Amniotic stem cell (primary cell): ENCODE measurements at regions not wholly inside any gene's neighbourhood (a gene's known extent, or its start where the extent isn't known, plus 50 kb on each side); places are given as distances from the start of the nearest gene placed in this dataset.
"Not testable (repeated sequence)": the region's sequence is repeated elsewhere in the genome, so short reads cannot be mapped to it uniquely, and the experiment has no call there.

Source experiments
- DNase-seq: peaks from one replicate; lab custom pipeline; 2025; lab: John Stamatoyannopoulos, UW

DNA sequence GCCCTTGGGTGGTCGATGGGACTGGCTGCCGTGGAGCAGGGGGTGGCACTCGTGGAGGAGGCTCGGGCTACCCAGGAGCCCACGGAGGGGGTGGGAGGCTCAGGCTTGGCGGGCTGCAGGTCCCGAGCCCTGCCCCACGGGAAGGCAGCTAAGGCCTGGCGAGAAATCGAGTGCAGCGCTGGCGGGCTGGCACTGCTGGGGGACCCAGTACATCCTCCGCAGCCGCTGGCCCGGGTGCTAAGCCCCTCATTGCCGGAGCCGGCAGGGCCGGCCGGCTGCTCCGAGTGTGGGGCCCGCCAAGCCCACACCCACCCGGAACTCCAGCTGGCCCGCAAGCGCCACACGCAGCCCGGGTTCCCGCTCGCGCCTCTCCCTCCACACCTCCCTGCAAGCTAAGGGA, 435.6 kb downstream of the RWDD3 start:
- not testable (repeated sequence) for DNase-seq

DNA sequence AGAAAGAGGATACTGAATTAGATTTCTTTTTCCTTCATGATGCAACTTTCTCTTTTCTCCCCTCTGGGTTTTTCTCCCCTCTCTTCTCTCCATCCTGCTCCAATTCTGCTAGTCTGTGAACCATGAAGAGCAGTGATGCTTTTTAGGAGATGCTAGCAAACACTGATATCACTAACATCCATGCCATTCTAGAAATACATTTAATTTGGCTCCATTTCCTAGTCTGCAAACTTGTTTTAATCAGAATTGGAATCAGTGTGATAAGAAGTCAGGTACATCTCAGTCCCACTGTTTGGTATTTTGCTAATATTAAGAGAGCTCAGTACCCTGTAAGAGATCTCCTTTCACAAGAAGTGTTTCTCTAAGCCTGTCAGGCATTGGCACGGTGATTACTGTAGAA, 437.1 kb downstream of the RWDD3 start:
- DNase-seq: no peak

DNA sequence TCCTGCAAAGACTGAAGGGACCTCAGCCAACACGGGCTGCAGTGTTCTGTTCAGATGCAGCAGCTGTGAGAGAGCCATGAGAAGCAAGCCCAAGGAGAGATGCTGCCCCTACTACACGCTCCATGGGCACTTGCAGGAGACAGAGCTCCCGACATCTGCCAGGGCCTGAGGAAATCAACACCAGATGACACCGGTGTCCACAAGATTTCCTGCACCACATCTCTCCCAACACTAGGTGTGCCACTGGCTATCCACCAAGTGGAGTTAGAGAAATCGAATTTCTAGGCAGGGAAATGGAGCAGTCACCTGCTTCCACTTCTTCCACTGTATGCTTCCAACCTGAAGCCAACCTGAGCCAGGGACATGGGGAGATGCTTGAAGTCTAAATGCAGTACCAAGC, 445.3 kb downstream of the RWDD3 start:
- DNase-seq: no peak

DNA sequence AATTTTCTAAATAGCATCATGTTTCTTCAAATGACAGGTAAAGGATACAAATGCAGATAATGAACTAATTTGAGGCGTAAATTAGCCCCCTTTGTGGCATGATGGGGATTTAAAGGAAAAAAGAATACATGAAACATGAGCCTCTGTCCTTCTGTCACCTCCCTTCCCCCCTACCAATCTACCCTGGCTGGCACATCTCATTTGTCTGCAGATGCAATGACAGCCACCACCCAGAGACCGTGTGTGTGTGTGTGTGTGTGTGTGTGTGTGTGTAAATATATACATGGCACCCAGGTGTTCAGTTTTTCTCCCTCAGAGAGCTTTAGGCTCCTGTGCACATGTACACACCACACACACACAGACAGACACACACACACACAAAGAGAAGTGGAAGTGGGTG, 451.1 kb downstream of the RWDD3 start:
- DNase-seq: no peak

DNA sequence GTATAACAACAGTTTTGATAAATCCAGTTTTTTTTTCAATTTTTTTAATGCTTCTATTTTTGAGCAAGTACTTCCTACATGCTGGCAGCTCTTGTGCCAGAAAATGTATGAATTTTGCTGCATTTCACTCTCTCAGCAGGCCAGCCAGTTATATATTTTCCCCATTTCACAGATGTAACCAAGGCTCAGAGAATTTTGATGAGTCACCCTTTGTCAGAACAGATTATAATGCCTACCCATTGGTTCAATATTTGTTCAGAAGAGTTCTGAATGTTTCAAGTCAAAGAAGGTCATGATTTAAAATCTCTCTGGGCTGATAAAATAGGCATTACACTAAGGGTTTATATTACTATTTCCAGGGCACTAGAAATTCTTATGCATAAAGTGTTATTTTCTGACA, 452.2 kb downstream of the RWDD3 start:
- no peak for DNase-seq

DNA sequence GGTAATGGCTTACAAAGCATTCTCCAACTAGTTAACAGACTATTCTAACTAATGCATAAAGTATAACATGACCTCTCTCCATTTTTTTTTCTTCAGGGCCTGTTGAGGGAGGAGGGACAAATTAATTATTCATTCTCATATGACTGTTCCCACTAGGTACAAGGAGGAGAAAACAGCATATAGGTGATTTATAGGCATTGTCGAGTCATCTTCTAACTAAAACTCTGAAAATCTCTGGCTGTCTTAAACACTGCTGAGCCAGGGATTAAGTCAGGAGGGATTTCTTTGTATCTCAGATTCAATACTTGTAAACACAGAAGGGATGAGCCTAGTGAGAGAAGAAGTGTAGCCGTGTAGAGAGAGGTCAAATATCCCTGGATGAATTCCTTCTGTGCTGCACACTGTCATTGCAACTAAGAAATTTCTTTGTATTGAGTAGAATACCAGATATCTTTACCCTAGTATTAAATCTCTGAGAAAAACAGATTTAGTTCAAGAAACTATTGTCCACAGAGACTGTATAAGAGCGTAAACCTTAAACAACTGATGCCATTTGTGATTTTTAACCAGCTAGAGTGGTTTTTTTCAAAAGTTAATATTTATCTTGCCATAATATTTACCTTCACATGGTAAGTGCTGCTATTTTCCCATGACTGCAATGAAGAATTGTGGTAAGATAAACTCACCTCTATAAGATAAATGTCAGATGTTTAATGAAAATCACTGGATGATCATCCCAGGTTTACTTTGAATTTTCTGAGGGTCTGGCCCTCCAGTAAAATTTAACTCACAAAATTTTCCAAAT, 465.3 kb downstream of the RWDD3 start:
- DNase-seq: no peak

DNA sequence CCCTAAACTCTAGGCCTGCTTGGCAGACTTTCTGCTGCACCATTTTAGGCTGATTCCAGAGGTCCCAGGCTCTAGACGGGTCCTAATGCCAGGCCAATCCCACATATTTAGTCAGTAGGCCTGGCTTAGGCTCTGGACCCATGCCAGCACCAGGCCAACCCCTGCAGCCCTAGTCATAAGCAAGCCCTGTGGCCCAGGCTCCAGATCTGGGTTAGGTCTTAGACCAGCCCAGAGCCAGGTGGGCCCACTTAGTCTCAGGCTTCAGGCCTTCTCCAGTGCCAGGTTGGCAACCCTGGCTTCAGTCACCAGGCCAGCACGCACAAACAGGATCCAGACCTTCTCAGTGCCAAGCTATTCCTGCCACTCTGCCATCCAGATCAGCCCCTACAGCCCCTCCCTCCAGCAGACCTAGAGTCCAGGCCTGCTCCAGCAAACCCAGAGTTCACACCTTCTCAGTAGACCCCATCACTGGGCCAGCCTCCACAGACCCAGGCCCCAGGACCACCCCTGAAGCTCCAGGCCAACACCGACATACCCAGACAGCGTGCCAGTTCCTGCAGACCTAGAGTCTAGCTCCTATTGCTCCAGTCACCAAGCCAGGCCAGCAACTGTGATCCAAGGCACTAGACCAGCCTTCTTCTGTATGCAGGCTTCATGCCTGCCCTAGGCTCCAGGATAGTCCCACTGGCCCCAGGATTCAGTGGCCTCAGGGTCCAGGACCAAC, 467.6 kb downstream of the RWDD3 start:
- no peak for DNase-seq

DNA sequence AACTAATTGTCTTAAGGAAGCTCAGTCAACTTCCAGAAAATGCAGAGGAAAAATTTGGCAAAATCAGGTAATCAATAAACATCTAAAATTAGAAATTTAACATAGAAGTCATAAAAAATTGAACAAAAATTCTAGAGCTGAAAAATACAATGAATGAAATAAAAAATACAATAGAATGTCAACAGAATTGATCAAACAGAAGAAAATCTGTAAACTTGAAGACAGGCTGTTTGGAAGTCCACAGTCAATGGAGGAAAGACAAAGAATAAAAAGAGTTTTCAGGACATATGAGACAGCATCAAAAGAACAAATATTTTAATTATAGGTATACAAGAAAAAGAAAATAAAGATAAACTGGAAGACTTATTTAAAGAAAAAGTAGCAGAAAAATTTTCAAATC, 469.0 kb downstream of the RWDD3 start:
- no peak for DNase-seq

DNA sequence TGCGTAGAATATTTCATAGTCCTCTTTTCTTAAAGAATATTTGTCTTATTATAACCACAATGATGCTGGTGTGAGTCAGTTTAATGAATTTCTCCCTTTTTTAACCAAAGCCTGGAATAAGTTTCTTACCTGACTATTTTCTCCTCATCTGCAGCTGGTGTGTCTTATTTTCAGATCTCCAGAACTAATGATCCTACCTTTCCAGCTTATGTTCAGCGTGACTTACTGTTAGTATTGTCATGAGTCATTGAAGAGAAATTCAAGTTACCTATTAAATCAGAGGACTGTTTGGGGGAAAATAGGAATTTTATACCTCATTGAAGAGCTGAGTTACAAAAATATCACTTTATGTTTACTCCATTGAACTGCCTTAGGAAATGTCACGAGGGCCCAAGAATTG, 482.1 kb downstream of the RWDD3 start:
- no peak for DNase-seq

DNA sequence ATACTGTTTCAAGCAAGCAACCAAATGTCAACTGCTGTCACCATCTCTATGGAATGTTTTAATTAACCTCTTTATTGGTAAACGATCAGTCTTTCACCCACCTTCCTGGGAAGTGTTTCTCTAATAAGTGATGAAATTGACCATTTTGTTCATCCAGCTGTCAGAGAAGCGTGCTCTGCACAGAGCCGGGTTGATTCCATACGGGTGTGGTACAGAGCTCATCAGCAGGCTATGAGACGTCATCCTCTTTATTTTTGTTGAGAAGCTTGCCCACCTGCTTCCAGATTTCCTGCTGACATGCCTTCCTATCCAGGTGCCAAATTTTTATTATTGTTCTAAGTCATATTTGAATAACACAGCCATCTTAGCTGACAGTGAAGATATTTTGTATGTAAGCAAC, 482.5 kb downstream of the RWDD3 start:
- no peak for DNase-seq

DNA sequence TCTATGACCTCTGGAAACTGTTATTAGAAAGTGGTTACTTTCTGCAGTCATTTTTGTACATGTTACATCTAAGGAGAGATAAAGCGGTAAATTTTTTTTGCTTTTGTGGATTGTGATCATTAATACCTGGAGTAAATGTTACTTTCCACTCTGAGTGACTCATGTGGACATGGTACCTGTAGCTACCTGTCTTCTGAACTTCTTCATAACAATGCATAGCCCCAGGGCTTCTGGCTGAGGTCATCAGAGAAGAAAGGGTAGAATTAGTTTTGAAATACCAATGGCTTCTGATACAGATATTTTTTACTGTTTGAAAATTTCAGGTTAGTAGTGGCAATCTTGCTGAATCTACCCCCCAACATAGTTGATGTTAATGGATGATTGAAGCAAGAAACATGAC, 489.3 kb downstream of the RWDD3 start:
- DNase-seq: no peak

DNA sequence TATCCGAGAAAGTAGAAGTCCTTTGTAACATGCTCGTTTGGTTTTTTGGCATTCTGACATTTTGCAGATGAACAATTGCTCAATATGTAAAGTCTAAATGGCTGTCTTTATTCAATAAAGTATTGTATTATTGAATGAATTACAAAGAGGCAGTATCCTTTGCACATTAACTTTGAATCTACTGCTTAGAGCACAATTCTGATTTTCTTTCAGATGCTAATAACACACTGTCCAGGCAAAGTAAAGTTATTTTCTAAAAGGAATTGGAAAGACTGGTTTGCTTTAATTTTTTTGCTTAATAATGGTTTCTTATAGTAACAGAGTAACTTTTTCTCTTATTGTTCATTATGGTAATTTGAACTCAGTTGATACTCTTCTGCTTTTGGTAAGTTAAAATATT, 494.8 kb downstream of the RWDD3 start:
- DNase-seq: no peak

DNA sequence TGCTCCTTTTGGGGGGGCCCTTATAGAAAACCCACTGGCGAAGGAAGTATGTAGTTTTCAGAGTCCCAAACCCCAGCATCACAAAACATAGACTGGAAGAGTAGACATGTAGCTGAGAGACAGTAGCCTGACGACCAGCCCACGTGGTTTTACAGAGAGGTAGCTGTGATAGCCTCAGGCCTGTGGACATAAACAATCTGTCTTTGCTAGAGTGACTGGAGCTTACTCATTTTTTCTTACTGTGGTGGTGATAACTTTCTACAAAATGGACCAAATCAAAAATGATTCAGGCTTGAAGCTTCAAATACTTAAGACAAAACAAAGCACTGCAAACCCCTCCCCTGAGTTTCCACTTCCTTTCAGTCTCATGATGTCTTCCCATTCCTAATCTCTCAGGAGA, 497.0 kb downstream of the RWDD3 start:
- DNase-seq: no peak

DNA sequence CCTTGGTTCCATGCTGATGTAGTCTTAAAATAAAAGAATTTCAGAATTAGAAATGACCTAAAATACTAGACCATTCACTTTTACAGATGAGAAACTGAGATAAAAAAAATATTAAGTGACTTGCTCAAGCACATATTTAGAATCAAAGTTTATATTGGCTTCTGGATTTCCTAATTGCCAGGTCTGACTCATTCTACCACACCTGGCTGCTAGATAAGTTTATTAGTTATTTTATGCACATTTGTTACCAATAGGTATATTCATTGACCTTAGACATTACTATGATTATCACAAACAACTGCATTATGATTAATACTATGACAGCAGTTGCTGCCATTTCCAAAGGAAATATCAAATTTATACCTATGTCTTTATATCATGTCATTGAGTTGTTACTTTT, 497.5 kb downstream of the RWDD3 start:
- DNase-seq: no peak

DNA sequence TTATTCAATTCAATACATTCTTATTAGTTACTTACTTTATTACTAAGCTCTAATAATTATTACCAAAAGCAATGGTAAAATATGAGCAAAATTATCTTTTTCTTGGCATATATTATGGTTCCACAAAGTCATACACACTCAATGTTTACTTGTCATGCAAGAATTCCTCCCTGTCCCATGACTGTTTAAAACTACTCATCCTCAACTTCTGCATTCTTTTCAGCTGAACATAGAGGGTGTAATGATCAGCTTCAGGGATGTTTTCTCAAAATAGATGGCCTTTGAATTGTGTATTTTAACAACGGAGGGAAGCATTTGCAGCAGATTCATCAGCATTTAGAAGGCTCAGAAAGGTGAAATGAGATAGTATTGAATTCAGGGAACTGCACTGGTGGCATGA, 499.0 kb downstream of the RWDD3 start:
- DNase-seq: no peak

DNA sequence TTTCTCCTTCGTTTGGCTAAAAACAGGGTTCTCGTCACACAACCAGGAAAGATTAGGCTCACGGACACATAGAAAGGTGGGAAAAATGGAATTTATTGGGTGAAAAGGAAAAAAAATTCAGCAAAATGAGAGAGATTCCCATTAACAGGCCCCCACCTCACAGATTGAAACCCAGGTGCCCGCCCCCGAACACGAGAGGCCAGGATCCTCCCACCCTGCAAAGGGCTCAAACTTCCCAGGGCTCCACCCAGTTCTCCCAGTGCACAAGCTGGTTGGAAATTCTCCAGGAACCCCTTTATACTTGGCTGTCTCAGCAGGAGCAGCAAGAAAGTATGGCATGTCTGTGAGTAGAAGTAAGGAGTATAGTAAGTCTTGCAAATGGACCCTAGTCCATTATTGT, 499.7 kb downstream of the RWDD3 start:
- DNase-seq: no peak

DNA sequence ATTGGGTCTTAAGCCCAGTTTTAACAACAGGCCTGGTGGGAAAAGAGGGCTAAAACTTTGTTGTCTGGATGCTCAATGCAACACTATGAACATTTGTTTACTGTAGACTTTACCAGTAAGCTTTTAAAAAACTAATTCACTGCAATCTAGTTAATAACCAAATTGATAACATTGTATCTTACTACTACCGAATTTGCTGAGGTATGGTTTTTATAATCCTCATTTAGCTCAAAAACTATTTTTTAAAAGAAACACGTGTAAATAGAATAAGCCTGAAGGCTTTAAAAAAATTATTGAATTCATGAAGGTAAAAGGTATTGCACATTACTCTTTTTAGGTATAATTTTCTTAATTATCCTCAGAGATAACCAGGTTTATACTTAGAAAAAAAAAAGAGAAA, 500.6 kb downstream of the RWDD3 start:
- DNase-seq: no peak

DNA sequence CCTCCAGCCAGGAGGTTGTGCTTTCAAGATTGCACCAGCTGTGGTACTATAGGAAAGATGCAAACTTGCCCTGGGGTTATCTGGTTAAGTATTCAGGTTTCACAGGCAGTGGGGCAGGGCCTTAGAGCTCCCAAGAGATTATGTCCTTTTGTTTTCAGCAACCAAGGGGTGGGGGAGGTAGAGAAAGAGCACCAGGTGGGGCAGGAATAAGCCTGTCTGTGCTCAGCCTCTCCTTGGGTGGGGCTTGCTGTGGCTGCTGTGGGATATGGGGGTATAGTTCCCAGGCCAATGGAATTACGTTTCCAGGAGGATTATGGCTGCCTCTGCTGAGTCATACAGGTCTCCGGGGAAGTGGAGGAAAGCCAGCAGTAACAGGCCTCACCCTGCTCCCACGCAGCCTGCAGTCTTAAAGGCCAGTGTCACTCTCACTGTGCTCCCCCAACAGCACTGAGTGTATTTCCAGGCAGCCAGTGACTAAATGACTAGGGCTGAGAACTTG, 508.6 kb downstream of the RWDD3 start:
- peak; percentile 4 for DNase-seq

DNA sequence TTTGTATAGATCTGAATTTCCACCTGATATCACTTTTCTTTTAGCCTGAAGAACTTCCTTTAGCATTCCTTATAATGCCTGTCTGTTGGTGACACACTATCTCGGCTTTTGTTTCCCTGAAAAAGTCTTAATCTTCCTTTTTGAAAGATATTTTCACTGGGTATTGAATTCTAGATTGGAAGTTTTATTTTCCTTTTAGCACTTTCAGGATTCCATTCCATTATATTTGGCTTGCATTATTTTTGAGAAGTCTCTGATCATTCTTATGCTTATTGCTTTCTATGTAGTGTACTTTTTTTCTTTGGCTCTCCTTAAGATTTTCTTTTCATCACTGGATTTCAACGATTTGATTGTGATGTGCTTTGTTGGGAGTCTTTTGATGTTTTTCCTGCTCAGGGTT, 510.7 kb downstream of the RWDD3 start:
- no peak for DNase-seq

DNA sequence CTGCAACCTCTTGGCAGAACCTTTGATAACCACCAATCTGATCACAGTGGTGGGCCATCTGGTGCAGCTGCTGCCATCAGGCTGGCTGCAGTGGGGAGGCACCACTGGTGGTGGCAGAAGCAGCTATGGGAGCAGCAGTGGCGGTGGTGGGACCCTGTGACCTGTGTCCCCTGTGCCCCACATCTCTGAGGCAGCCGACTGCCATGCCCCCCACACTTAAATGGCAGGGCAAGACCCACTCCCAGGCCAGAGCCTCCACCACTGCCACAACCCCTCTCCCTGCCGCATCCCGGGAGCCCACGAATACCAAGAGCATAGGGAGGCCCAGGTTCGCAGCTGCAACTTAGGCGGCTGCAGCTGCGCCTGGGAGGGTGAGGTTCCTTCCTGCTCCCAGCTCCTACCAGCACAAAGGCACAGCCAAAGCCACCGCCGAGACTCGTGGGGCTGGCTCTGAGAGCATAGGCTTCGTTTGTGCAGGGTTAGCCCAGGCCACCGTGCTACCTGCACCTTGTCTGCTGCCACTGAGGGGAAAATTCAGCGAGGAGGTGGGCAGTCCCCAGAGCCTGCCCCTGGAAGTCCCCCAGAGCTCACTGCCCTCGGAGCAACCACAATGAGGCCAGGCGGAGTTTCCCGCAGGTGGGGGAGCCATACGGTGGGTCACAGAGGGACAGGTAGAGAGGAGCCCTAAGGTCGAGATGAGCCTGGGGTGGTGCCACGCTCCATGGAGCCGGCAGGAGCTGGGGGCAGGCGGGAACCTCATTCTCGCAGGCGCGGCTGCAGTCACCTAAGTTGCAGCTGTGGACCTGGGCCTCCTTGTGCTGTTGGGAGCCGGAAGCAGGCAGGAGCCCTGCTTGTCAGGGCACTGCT, 518.7 kb downstream of the RWDD3 start:
- no peak for DNase-seq

DNA sequence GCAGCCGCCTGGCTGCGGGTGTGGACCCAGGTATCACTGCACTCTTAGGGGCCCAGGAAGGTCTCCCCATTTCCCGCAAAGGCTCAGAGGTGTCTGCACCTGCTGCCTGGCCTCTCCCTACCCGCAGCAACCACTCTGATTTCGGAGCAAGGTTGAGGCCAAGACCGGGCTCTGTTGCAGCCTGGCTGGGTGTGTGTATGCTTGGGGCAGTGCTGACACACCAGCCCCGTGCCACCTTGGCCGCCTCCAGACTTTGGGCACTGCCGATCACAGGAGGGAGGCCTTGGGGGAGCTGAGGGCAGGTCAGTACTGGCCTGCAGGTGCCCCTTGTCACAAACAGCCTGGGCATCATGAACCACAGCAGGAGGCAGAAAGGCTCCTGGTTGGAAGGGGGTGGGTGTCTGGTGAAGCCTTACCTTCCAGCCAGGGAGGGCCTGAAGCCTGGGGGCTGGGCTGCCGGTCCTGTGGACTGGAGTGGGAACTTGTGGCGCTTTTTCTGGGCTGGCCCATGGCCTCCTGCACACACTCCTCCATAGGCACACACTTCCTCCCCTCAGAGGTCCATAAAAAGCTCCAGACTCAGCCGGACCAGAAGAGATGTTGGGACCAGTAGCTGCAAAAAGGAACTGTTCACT, 519.5 kb downstream of the RWDD3 start:
- DNase-seq: no peak

DNA sequence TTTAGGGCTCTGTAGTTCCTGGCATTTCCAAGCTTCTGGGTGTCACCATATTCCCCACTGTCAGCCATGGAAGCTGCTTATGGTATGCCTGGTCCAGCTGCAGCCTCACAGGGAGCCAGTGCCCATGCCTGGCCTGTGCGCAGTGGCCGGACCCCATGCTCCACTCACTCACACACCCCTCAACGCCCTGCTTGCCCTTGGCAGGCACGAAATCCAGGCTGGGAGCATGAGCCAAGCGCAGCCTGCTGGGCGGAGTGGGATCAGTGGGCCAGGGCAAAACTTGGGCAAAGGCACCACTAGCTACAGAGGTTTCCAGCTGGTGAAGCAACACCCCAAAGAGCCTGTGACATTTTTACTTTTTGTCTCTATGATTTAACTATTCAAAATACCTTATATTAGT, 520.4 kb downstream of the RWDD3 start:
- no peak for DNase-seq
